NOMO-1 treated with DMSO at 0.1 percent for 48 hours (cell line): ENCODE measurements at regions not wholly inside any gene's neighbourhood (a gene's known extent, or its start where the extent isn't known, plus 50 kb on each side); places are given as distances from the start of the nearest gene placed in this dataset.

Source experiments
- DNase-seq: peaks from one replicate; lab custom pipeline; 2025; ENCODE audit not compliant: unreplicated experiment; lab: John Stamatoyannopoulos, UW

DNA sequence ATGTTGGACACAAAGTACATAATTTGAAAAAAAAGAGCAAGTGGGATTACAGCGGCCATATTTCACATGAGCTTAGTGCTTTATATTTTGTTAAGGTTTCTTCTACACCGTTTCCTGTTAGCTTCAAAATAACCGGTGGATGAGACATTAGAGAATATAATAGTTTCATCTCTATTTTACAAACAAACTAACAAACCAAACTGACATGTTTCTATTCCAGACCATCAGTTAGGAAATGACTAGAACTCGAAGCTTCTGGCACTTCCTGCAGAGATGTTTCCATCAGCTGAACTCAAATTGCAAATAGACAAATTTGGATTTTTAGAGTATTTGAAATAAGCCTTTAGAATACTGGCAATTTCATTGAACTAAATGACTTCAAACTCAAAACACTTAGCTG lies 86.5 kb downstream of the MTRR start:
- DNase-seq, result no peak

DNA sequence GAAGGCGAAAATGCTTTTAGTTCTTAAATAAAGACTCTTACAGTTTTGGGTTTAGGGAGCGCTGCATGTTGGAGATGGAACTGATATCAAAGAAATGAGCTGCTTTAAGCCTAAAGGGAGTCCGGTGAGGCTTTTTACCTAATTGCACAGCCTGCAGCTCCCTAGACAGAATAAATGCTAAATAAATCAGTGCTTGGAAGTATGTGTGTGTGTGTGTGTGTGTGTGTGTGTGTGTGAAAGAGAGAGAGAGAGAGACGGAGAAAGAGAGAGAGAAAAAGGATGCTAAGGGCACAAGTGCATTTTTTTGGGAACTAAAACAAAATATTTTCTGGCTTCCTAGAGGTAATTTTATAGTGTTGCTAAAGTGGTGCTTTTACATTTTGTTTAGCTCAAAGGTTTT lies 88.4 kb downstream of the MTRR start:
- DNase-seq, result no peak

DNA sequence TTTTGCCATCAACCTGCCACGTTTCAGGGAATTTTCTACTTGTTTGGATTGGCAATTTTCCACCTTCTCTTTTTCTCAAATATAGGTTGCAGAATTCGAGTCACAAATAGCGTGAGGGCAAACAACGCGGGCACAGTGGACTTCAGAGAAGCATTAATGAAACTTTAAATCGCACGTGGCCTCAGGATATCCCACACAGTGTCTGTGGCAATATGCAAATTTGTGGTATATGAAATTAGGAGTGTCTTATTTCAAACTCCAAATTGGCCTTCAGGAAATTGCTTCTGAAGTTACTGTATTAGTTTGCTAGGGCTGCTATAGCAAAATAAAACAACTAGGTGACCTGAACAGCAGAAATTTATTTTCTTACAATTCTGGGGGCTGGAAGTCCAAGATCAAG lies 91.2 kb downstream of the MTRR start:
- DNase-seq, result no peak

DNA sequence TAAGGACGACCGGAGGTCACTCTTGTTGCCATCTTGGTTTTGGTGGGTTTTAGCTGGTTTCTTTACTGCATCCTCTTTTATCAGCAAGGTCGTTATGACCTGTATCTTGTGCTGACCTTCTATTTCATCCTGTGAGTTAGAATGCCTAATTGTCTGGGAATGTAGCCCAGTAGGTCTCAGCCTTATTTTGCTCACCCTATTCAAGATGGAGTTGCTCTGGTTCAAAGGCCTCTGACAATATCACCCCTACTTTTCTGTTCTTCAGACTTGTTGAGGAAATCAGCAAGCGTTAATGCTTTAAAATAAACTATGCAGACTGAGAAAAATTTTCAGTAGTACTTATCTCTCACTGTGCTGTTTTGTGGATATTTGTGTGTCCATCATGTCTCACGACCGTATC lies 92.6 kb downstream of the MTRR start:
- no peak for DNase-seq

DNA sequence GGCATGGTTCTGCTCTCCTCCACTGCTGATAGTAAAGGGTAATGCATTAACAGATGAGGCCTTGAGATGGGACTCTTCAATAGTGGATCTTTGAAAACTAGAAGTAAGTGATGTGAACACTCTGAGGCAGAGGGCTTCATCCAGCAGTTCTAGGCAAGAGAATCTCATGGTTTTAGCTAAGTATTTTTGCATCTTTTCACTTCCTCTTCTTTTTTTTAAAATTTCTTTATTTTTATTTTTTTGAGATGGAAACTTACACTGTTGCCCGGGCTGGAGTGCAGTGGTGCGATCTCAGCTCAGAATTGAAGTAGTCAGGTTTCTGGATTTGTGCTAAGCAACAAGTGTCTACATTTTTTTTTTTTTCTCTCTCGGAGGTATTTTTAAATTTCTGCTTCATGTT lies 101.9 kb downstream of the MTRR start:
- no peak for DNase-seq

DNA sequence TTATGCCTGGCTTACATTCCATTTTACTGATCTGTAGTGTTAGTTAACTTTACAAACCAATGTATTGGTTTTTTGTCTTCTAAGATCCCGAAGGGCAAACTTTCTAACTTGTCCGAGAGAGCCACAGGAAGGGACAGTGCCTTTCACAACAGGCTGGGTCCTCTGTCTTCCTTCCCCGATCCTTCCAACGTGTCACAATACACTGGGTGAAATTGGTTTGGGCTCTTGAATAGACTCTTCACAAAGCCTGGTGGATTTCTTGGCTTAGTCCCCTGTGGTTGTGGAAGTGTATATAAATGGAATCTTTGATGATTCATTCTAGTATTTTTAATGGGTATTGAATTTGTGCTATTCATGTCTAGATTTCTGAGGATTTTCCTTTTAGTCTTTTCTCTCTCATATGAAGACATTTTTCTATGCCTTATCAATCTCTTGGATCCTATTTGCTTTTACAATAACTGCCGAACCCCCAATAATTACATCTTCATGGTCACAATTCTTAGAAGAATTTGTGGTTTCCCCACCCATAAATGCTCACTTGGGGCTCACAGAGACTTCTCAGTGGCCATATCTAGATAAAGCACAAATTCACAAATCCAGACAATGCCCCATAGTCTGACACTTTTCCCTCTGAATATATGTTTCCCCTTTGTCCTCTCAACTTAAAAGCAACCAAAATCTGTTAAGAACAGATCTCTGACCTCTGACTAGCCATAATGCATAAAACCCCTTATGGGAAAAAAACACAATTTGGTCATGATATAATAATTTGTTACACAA lies 107.7 kb downstream of the MTRR start:
- no peak for DNase-seq

DNA sequence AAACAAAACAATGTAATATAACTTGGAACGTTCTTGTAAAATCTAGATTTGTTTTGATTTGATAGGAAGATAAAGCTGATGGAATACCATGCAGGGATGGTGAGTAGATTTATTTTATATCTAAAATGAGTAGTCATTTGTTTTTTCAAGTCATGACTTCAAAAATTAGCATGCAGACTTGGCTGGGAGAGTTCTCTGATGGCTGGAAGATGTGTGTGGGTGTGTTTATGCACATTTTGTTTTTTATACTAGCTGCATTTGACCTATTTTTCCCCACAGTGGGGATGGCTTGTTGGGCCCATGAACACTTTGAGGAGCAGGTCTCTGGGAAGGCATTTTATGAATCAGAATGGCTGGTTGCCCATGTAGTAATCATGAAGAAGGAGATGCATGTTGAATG lies 109.2 kb downstream of the MTRR start:
- no peak for DNase-seq

DNA sequence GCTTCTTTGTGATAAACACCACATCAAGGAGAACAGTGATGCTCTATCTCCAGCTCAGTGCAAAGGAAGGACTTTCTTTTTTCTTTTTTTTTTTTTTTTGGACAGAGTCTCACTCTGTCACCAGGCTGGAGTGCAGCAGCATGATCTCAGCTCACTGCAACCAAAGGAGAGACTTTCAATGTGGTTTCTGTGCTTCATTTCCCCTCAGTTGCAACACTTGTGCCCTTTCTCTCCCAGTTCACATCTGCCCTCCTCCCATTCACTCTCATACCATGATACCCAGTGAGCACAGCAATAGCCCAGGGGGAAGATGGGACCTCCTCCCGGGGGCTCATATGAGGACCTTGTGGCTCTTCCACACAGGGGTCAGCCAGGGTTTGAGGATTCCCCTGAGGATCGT lies 110.0 kb downstream of the MTRR start:
- no peak for DNase-seq

DNA sequence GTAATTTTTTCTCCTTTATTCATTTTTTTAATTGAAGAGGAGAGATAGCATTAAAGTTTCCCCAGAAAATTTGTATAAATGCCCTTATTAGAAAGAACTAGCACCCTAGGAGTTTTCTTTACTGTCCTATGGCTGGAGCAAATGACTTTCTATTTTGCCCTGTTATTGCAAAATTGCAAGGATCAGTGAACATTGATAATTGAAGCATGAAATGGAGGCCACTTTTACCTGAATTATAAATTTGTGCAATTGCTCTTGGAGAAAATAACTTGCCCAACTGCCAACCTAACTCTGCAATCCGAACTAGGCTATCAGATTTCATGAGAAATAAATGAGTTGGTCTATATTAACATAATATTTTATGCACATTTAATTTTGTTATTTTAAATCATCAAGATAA lies 111.9 kb downstream of the MTRR start:
- no peak for DNase-seq

DNA sequence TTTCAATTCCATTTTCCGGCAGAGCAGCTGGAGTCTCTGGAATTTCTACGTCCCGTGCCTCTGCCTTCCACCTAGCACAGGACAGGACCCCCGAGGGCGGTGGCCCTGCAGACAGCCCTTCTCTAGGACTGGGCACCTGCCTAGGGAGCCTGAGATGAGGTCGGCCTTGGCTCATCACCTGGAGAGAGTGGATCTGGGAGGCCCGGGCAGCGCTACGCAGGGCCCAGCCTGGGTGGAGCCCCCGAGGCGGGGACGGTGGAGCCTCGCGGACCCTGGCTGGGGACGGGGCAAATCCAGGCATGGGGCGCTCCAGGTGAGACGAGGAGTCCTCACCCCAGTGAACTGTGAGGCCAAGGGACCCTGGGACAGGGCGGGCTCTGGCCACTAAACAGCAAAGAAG lies 114.5 kb downstream of the MTRR start:
- no peak for DNase-seq

DNA sequence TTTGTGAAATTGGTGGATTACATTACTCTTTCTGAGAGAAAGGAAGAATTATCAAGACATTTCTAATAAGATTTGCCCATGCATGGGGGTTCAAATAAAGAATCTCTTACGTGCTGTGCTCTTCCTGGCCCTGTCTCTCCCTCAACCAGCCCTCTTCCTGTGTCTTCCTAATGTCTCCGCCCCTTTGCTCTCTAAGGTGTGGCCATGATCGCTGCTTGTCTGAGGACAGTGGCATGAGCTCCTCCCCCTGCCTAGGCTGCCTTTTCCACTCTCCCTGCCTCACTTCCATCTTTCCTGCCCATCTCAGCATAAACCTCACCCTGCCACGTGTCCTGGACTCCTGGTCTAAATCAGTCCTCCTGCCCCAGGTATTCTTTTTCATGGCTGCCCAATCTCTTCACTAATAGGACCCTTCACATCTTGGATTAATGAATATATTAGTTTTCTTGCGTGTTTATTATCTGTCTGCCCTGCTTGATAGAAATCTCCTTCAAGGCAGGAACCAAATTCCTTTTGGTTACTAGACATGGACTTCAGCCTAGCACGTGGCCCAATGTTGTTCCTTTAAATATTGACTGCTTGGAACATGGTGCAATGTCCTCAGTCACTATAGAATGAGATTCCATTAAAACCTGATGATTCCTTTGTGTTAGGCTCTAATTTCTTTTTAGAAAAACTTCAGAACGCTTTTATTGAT lies 122.3 kb downstream of the MTRR start:
- DNase-seq, result no peak

DNA sequence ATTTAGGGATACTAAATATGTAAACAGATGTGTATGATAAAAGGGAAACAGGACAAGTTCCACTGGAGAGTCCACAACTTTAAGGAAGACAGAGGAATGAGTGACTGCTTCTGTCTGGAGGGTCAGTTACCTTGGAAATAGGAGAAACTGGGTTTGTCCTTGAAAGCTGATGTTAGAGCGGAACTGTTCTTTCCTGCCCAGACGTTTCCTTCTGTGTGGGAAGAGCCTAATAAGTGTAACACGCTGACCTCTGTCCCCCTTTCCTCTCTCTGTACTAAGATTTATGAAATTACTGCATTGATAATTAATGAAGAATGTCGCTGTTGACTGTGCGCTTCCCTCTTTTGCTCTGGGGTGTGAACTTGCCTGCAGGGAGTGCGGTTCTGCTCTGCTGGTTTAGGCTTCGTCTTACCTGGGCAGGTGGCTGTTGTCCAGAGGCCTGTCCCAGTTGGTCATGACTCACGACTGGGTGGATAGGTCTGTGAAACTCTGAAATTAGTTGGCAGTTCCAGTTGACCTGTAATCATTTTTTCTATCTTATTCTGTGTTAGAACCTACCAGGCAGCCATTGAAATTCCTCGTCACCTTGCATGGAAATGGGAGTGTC lies 126.8 kb downstream of the MTRR start:
- DNase-seq, result no peak

DNA sequence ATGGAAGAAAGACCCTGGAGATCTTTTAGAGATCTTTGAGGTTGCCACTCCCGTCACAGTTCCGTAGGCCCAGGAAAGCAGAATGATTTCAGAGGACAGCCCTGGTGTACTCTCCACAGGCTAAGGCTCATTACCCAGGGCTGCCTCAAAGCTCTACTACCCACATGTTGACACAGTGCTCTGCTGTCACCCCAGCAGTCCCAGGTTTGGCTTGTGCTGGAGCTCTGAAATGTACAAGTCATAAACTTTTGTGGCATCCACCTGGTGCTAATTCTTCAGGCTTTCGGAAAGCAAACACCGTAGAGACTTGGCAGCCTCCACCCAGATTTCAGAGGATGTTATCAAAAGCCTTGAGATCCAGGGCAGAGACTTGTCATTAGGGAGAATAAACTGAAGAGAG lies 136.5 kb downstream of the MTRR start:
- DNase-seq, result no peak

DNA sequence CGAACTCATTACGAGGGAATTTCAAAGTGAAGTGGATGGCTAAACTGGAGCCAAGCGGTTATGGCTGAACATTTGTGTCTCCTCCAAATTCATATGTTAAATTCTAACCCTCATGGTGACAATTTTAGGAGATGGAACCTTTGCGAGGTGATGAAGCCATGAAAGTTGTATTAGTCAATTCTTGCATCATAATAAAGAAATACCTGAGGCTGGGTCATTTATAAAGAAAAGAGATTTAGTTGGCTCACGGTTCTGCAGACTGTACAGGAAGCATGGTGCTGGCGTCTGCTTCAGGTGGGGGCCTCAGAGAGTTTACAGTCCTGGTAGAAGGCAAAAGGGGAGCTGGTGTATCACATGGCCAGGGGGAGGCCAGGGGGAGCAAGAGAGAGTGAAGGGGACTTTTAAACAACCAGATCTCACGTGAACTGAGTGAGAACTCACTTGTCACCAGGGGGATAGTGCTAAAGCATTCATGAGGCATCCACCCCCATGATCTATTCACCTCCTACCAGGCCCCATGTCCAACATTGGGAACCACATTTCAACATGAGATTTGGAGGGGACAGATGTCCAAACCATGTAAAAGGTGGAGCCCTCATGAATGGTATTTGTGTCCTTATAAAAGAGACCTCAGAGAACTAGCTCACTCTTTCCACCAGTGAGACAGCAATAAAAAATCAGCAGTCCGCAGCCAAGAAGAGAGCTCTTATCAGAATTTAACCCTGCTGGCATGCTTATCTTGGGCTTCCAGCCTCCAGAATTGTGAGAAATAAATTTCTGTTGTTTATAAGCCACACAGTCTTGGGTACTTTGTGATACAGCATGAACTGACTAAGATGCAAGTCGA lies 143.4 kb downstream of the MTRR start:
- DNase-seq, result no peak

DNA sequence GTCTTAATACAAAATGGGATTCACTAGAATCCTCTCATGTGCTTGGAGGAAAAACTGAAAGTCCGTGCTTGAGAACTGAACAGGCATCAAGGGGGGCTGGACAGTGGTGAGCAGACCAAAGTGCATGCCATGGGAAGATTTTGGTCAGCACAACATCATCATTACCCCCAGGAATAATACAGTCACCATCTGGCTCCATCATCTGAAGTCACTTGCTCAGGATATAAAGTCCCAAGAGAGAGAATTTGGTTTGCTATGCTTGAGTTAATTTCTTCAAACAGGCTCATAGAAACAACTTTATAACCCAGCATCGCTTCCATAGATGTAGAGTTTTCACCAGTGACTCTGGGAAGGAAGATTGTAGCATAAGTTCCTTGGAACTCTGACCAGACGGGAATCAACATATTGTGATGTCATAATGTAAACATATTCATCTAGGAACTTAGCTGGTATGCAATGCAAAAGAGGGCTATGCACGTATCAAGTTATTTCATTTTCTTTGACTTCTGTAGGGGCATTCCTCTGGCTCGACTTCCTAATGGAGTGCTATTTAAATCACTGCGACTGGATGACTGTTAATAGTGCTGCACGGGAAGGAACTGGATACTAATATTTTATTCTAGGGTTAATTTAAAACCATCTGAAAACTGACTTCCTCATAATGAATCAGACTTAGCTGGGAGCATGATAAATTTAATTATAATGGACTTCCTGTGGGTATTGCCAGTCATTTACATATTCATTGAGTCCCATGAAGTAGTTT lies 145.2 kb downstream of the MTRR start:
- no peak for DNase-seq

DNA sequence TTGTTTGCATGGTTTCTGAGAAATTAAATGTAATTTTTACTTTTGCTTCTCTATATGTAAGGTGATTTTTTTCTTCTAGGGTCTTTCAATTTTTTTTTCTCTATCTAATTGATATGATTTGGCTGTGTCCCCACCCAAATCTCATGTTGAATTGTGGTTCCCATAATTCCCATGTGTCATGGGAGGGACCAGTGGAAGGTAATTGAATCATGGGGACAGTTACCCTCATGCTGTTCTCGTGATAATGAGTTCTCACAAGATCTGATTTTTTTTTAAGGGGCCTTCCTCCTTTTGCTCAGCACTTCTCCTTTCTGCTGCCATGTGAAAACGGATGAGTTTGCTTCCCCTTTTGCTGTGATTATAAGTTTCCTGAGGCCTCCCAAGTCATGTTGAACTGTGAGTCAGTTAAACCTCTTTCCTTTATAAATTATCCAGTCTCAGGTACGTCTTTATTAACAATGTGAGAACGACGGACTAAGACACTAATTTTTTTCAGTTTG lies 150.8 kb downstream of the MTRR start:
- peak; percentile 91 for DNase-seq

DNA sequence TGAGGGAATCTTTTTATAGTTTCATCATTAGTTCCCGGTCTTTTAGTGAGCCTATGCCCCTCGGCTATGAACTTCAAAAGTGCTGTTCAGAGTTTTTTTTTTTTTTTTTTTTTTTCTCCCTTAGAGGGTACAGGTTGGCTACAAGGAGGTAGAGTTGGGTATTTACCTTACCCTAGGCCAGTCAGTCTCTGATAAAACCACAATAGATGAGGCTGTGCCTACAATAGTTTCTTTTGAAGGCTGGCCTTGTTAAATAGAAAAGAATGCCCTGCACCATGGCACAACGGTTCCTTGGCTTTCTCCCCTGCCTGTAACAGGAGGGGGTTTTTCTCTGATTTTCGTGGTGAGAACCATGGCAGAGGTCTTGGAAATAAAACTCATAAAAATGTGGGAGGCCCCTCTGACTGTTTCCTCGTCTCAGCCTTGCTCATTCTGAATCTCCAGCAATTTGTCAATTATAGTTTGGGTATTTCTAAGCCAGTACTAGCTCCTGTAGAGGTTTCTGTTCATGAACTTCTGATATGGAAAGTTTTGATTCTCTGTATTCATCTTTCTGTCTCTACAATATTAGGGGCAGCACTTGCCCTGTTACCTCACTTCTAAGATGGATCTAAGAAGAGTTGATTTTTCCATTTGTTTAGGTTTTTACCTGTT lies 152.0 kb downstream of the MTRR start:
- DNase-seq, result no peak

DNA sequence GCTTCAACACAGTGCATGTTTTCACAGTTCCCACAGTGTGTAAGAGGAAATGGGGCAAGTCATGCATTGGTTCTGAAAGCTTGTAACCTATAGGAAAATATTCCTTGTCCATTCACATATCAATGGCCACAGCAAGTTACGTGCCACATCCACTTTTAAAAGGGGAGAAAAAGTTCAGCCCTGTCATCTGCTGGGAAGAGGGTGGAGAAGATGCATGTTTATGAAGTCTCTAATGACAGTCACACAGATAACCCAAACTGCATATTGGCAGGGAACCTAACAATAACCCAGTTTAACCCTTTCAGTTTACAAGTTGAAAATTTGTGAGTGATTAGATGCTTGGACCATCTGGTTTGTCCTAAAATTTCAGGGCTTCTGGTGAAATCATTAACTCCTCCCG lies 159.3 kb downstream of the MTRR start:
- no peak for DNase-seq

DNA sequence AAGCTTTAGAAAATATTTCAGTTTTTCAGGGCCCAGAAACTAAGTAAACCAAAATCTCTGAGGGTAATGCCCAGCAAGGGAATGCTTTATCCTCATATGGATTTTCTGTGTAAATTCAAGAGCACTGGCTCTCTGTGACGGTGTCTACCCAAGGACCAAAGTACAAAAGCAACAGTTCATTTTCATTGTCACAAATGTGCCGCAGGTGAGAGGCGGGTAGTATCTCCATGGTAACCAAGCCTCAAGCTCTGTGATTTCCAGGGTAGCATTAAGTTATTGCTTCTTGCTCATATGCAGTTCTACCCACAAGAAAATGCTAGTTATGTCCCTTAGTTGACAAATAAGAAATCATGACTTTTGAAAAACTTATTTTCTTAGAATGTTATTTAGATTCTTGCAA lies 164.3 kb downstream of the MTRR start:
- DNase-seq, result no peak

DNA sequence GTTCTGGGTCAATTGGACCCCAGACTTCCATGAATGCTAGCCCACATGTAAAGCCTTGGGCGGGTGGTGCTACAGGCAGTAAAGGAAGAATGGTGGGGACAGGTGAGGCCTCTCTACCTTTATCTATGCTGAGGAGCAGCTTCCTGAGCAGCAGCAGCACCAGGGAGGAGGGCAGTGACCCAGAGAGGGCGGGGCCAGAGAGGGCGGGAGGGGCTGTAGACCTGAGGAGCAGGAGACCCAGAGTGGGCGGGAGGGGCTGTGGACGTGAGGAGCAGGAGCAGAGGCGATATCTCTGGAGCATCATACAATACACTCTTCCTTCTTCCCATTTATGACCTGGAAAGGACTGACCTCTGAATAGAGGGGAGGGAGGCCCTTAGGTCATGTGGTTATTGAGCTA lies 165.9 kb downstream of the MTRR start:
- DNase-seq, result no peak
